ENCODE measurements at regions not wholly inside any gene's neighbourhood (a gene's known extent, or its start where the extent isn't known, plus 50 kb on each side); places are given as distances from the start of the nearest gene placed in this dataset.

GRCh38 chr11:122487669-122488068, 167.9 kb upstream of the UBASH3B start:
- TF ChIP-seq ZZZ3 (IDR thresholded peaks at IDR 0.05) (no peak), CTCF (IDR thresholded peaks at IDR 0.05 in 2 of 3, conservative IDR thresholded peaks at IDR 0.05 in 1 of 3; ENCODE audit: insufficient read depth in 2 of 3, low read depth in 1 of 3, low read length in 3 of 3) (no peak), TARDBP (IDR thresholded peaks at IDR 0.05) (no peak), POLR2A (conservative IDR thresholded peaks at IDR 0.05) (no peak), MLLT1 (IDR thresholded peaks at IDR 0.05) (no peak), RFX5 (IDR thresholded peaks at IDR 0.05; ENCODE audit: low read depth, low read length) (no peak), NR3C1 (CRISPR knock-in tag; IDR thresholded peaks at IDR 0.05) (no peak), ZBTB12 (CRISPR knock-in tag; IDR thresholded peaks at IDR 0.05) (no peak), ETV1 (tag; conservative IDR thresholded peaks at IDR 0.05; ENCODE audit: low read depth) (no peak), TCF7L2 (IDR thresholded peaks at IDR 0.05; ENCODE audit: low read depth, low read length) (no peak), ATF2 (CRISPR knock-in tag; IDR thresholded peaks at IDR 0.05) (no peak), RBM17 (IDR thresholded peaks at IDR 0.05; ENCODE audit: borderline replicate concordance, low read depth, low read length) (no peak), GABPB1 (CRISPR knock-in tag; IDR thresholded peaks at IDR 0.05) (no peak), TAF15 (IDR thresholded peaks at IDR 0.05; ENCODE audit: low read depth, low read length) (no peak)

All from K562 (cell line).